ENCODE measurements at regions not wholly inside any gene's neighbourhood (a gene's known extent, or its start where the extent isn't known, plus 50 kb on each side); places are given as distances from the start of the nearest gene placed in this dataset.

DNA sequence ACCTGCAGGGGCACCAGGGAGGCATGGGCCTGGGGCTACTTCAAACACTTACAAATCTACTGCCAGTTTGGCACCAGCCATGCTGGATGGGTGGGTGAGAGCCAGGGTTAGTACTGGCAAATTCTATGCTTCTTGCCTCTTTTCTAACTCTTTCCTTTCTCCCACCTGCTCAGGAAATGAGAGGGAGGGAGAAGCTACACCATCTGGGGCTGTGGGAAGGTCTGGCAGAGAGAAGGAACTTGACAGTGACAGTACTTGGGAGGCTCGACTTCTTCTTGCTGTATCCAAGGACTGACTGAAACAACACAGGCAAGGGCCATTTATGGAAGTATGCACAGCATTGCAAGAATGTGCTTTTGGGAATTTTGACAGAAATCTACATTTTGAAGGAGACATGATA is 149.6 kb upstream of the DYRK2 start:
- no peaks in the 10 kb centered on the region for H4K20me1 ChIP-seq (ENCODE audit: control insufficient read depth, insufficient read depth, low read depth, low read length)
- no peak for TF ChIP-seq EZH2phosphoT487 (IDR thresholded peaks at IDR 0.05; ENCODE audit: borderline replicate concordance, low read length)
- TF ChIP-seq, protein P1, sequence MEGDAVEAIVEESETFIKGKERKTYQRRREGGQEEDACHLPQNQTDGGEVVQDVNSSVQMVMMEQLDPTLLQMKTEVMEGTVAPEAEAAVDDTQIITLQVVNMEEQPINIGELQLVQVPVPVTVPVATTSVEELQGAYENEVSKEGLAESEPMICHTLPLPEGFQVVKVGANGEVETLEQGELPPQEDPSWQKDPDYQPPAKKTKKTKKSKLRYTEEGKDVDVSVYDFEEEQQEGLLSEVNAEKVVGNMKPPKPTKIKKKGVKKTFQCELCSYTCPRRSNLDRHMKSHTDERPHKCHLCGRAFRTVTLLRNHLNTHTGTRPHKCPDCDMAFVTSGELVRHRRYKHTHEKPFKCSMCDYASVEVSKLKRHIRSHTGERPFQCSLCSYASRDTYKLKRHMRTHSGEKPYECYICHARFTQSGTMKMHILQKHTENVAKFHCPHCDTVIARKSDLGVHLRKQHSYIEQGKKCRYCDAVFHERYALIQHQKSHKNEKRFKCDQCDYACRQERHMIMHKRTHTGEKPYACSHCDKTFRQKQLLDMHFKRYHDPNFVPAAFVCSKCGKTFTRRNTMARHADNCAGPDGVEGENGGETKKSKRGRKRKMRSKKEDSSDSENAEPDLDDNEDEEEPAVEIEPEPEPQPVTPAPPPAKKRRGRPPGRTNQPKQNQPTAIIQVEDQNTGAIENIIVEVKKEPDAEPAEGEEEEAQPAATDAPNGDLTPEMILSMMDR (IDR thresholded peaks at IDR 0.05; ENCODE audit: low read depth, low read length, poor library complexity, severe bottlenecking): no peak
- H3F3A ChIP-seq (ENCODE audit: control insufficient read depth, insufficient read depth): no peaks in the 10 kb centered on the region
- H3K4me3 ChIP-seq (ENCODE audit: low read length): no peak overlapping the region
- no peaks in the 10 kb centered on the region for H3K79me2 ChIP-seq (ENCODE audit: control insufficient read depth, low read length)
- no peaks in the 10 kb centered on the region for H3K9me2 ChIP-seq (replicated peaks; ENCODE audit: control insufficient read depth, low read length)
- H3K36me3 ChIP-seq (ENCODE audit: control insufficient read depth, low read length): no peaks in the 10 kb centered on the region
- no peaks in the 10 kb centered on the region for H3K9me3 ChIP-seq (ENCODE audit: control insufficient read depth, insufficient read depth, low read length)
- H3K4me2 ChIP-seq (ENCODE audit: low read length): no peak overlapping the region
- H3K27me3 ChIP-seq (ENCODE audit: control insufficient read depth, low read length): no peaks in the 10 kb centered on the region
- no peak overlapping the region for H3K27ac ChIP-seq (ENCODE audit: low read depth, low read length)
- H3K4me1 ChIP-seq (ENCODE audit: control insufficient read depth, low read length): no peaks in the 10 kb centered on the region

- no peaks in the 10 kb centered on the region for H3K79me2 ChIP-seq (ENCODE audit: control insufficient read depth, low read length)
- H3K36me3 ChIP-seq (ENCODE audit: control insufficient read depth, low read length): no peaks in the 10 kb centered on the region
- no peak overlapping the region for H3K4me2 ChIP-seq (ENCODE audit: low read length)
- TF ChIP-seq EZH2phosphoT487 (IDR thresholded peaks at IDR 0.05; ENCODE audit: borderline replicate concordance, low read length): no peak
- TF ChIP-seq, protein P1 (IDR thresholded peaks at IDR 0.05; ENCODE audit: low read depth, low read length, poor library complexity, severe bottlenecking): no peak
- H3K9me3 ChIP-seq (ENCODE audit: control insufficient read depth, insufficient read depth, low read length): no peaks in the 10 kb centered on the region
- H3K4me3 ChIP-seq (ENCODE audit: low read length): no peak overlapping the region
- H3K9me2 ChIP-seq (replicated peaks; ENCODE audit: control insufficient read depth, low read length): no peaks in the 10 kb centered on the region
- H3K27ac ChIP-seq (ENCODE audit: low read depth, low read length): no peak overlapping the region
- no peaks in the 10 kb centered on the region for H4K20me1 ChIP-seq (ENCODE audit: control insufficient read depth, insufficient read depth, low read depth, low read length)
- no peaks in the 10 kb centered on the region for H3K27me3 ChIP-seq (ENCODE audit: control insufficient read depth, low read length)
- no peaks in the 10 kb centered on the region for H3K4me1 ChIP-seq (ENCODE audit: control insufficient read depth, low read length)
- H3F3A ChIP-seq (ENCODE audit: control insufficient read depth, insufficient read depth): no peaks in the 10 kb centered on the region
These were observed 147.2 kb upstream of the DYRK2 start for GRCh38 chr12:67501362-67501761.

- Histone ChIP-seq H3K4me2 (ENCODE audit: low read length) (no peak overlapping the region), H3K27me3 (ENCODE audit: control insufficient read depth, low read length) (no peaks in the 10 kb centered on the region)
- TF ChIP-seq EZH2phosphoT487 (IDR thresholded peaks at IDR 0.05; ENCODE audit: borderline replicate concordance, low read length): no peak
- TF ChIP-seq, protein P1 (IDR thresholded peaks at IDR 0.05; ENCODE audit: low read depth, low read length, poor library complexity, severe bottlenecking): no peak
These were observed 144.5 kb upstream of the DYRK2 start for GRCh38 chr12:67504026-67504425.

GRCh38 chr12:67506739-67507138 is 141.8 kb upstream of the DYRK2 start:
- Histone ChIP-seq H3K27me3 (ENCODE audit: control insufficient read depth, low read length) (no peaks in the 10 kb centered on the region), H4K20me1 (ENCODE audit: control insufficient read depth, insufficient read depth, low read depth, low read length) (no peaks in the 10 kb centered on the region), H3K4me3 (ENCODE audit: low read length) (no peak overlapping the region), H3K4me1 (ENCODE audit: control insufficient read depth, low read length) (no peaks in the 10 kb centered on the region), H3K9me2 (replicated peaks; ENCODE audit: control insufficient read depth, low read length) (no peaks in the 10 kb centered on the region), H3K79me2 (ENCODE audit: control insufficient read depth, low read length) (no peaks in the 10 kb centered on the region), H3K4me2 (ENCODE audit: low read length) (no peak overlapping the region), H3K9me3 (ENCODE audit: control insufficient read depth, insufficient read depth, low read length) (no peaks in the 10 kb centered on the region), H3F3A (ENCODE audit: control insufficient read depth, insufficient read depth) (no peaks in the 10 kb centered on the region), H3K36me3 (ENCODE audit: control insufficient read depth, low read length) (no peaks in the 10 kb centered on the region), H3K27ac (ENCODE audit: low read depth, low read length) (no peak overlapping the region)
- TF ChIP-seq, protein P1 (IDR thresholded peaks at IDR 0.05; ENCODE audit: low read depth, low read length, poor library complexity, severe bottlenecking): no peak

More at GRCh38 chr12:67504026-67504425, 144.5 kb upstream of the DYRK2 start:
- no peaks in the 10 kb centered on the region for H4K20me1 ChIP-seq (ENCODE audit: control insufficient read depth, insufficient read depth, low read depth, low read length)
- no peaks in the 10 kb centered on the region for H3K9me2 ChIP-seq (replicated peaks; ENCODE audit: control insufficient read depth, low read length)
- no peaks in the 10 kb centered on the region for H3K36me3 ChIP-seq (ENCODE audit: control insufficient read depth, low read length)
- H3K4me1 ChIP-seq (ENCODE audit: control insufficient read depth, low read length): no peaks in the 10 kb centered on the region
- no peaks in the 10 kb centered on the region for H3K9me3 ChIP-seq (ENCODE audit: control insufficient read depth, insufficient read depth, low read length)
- no peaks in the 10 kb centered on the region for H3F3A ChIP-seq (ENCODE audit: control insufficient read depth, insufficient read depth)
- H3K79me2 ChIP-seq (ENCODE audit: control insufficient read depth, low read length): no peaks in the 10 kb centered on the region
- H3K27ac ChIP-seq (ENCODE audit: low read depth, low read length): no peak overlapping the region
- H3K4me3 ChIP-seq (ENCODE audit: low read length): no peak overlapping the region
